Glomerular visceral epithelial cell (primary cell): ENCODE measurements at regions not wholly inside any gene's neighbourhood (a gene's known extent, or its start where the extent isn't known, plus 50 kb on each side); places are given as distances from the start of the nearest gene placed in this dataset.
"Not testable (repeated sequence)": the region's sequence is repeated elsewhere in the genome, so short reads cannot be mapped to it uniquely, and the experiment has no call there.

Source experiments
- DNase-seq: peaks from one replicate; pipeline ENCODE4 v3.0.0-alpha.2; 2016; ENCODE audit errors: extremely low spot score

- no peak for DNase-seq
Observed at GRCh38 chr2:13858626-13859025, 773.9 kb upstream of the LRATD1 start.

GRCh38 chr2:13868275-13868674 lies 764.2 kb upstream of the LRATD1 start:
- DNase-seq: not testable (repeated sequence)

GRCh38 chr2:13876491-13877037 lies 756.0 kb upstream of the LRATD1 start:
- no peak for DNase-seq

- no peak for DNase-seq
Observed at GRCh38 chr2:13877571-13877970, 754.9 kb upstream of the LRATD1 start.

GRCh38 chr2:13884291-13884976 lies 748.1 kb upstream of the LRATD1 start:
- no peak for DNase-seq

- no peak for DNase-seq
Observed at GRCh38 chr2:13901526-13901925, 731.0 kb upstream of the LRATD1 start.

- DNase-seq: no peak
Observed at GRCh38 chr2:13905831-13906230, 726.7 kb upstream of the LRATD1 start.

GRCh38 chr2:13916066-13916465 lies 716.5 kb upstream of the LRATD1 start:
- no peak for DNase-seq

GRCh38 chr2:13917958-13918357 lies 714.6 kb upstream of the LRATD1 start:
- DNase-seq: no peak

- no peak for DNase-seq
Observed at GRCh38 chr2:13919981-13920382, 712.5 kb upstream of the LRATD1 start.

GRCh38 chr2:13921245-13921644 lies 711.3 kb upstream of the LRATD1 start:
- DNase-seq: no peak

- no peak for DNase-seq
Observed at GRCh38 chr2:13923823-13924222, 708.7 kb upstream of the LRATD1 start.

GRCh38 chr2:13942111-13942510 lies 690.4 kb upstream of the LRATD1 start:
- DNase-seq: no peak

GRCh38 chr2:13950761-13951160 lies 681.8 kb upstream of the LRATD1 start:
- no peak for DNase-seq

GRCh38 chr2:13968811-13969210 lies 663.7 kb upstream of the LRATD1 start:
- no peak for DNase-seq

- DNase-seq: no peak
Observed at GRCh38 chr2:13986119-13986720, 646.3 kb upstream of the LRATD1 start.

GRCh38 chr2:13996527-13996926 lies 636.0 kb upstream of the LRATD1 start:
- no peak for DNase-seq

GRCh38 chr2:14011190-14011589 lies 621.3 kb upstream of the LRATD1 start:
- no peak for DNase-seq

- no peak for DNase-seq
Observed at GRCh38 chr2:14015113-14015630, 617.3 kb upstream of the LRATD1 start.

- DNase-seq: peak; percentile 2
Observed at GRCh38 chr2:14016289-14016955, 616.1 kb upstream of the LRATD1 start.

- no peak for DNase-seq
Observed at GRCh38 chr2:14018620-14019019, 613.9 kb upstream of the LRATD1 start.

- DNase-seq: no peak
Observed at GRCh38 chr2:14023558-14023957, 609.0 kb upstream of the LRATD1 start.

- DNase-seq: no peak
Observed at GRCh38 chr2:14039134-14039533, 593.4 kb upstream of the LRATD1 start.
